Prostate gland (tissue), 2 donors: ENCODE measurements at regions not wholly inside any gene's neighbourhood (a gene's known extent, or its start where the extent isn't known, plus 50 kb on each side); places are given as distances from the start of the nearest gene placed in this dataset.
"Not testable (repeated sequence)": the region's sequence is repeated elsewhere in the genome, so short reads cannot be mapped to it uniquely, and the experiment has no call there.

Experiments used
- DNase-seq: peaks from one replicate; pipeline ENCODE4 v3.0.0-alpha.2; 2019; ENCODE audit warnings: low spot score
- H3K27ac ChIP-seq, 2 donors: fragments of 200-600 bp; sonication (generic); 2 replicates each; pipeline ENCODE4 v1.5.1; 2017 to 2019
- H3K27me3 ChIP-seq: fragments of 200-600 bp; sonication (generic); replicated peaks from 2 replicates; pipeline ENCODE4 v1.5.1; 2019; ENCODE audit not compliant: insufficient read depth
- H3K36me3 ChIP-seq, 2 donors: fragments of 200-600 bp; sonication (generic); 1 replicate in 1 of 2; 2 replicates in 1 of 2; pipeline versions ENCODE4 v1.5.1 to v1.8.1; 2017 to 2019
- H3K4me1 ChIP-seq: fragments of 200-600 bp; sonication (generic); replicated peaks from 2 replicates; pipeline ENCODE4 v1.5.1; 2019
- H3K4me3 ChIP-seq, 2 donors: fragments of 200-600 bp; sonication (generic); 2 replicates each; pipeline ENCODE4 v1.5.1; 2017 to 2019
- H3K9me3 ChIP-seq: fragments of 200-600 bp; sonication (generic); 2 replicates; pipeline ENCODE4 v1.5.1; 2017
- POLR2A ChIP-seq: fragments of 450-650 bp; IDR thresholded peaks from one replicate; pipeline ENCODE4 v1.6.1; 2016; ENCODE audit warnings: antibody characterized with exemption, mild to moderate bottlenecking
- POLR2AphosphoS5 ChIP-seq: sonication (generic); formaldehyde crosslinking; IDR thresholded peaks from one replicate; pipeline ENCODE4 v1.6.1; 2017; ENCODE audit warnings: antibody characterized with exemption
- WGBS: methylation state at CpG from one replicate; pipeline ENCODE4 v1.1.5; 2018; 5-methylcytosine and 5-hydroxymethylcytosine counted together
- intact Hi-C: fragments of 100-400 bp; cut with DNase I; formaldehyde crosslinking; loops from one replicate; pipeline ENCODE4 v1.14.2; 2022
- TF ChIP-seq, protein P1 (sequence below), 4 experiments: fragments of 200-600 bp in 2 of 4; fragments of 450-650 bp in 2 of 4; sonication (generic) in 2 of 4; IDR thresholded peaks; 1 replicate in 3 of 4; 2 replicates in 1 of 4; pipeline ENCODE4 v1.5.1; 2016 to 2019; ENCODE audit warnings: antibody characterized with exemption in 4 of 4, mild to moderate bottlenecking in 2 of 4, moderate library complexity in 2 of 4

DNA sequence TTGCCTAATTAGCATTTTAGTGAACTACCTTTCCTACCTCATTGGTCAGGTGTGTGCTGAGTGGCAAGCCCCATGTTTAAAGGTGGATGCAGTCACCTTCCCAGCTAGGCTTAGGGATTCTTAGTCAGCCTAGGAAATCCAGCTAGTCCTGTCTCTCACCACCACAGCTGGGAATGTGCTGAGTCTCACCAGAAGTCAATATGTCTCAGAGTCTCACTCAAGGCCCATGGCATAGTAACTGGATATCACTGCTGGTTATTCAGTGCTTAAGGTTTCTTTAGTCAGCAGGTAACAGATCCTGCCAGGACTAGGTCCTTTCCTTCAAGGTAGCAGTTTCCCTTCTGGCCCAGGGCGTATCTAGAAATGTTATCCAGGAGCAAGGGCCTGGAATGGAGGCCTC is 136.5 kb downstream of the COX18 start:
- Histone ChIP-seq H3K27ac (no peak overlapping the region), H3K4me1 (no peaks in the 10 kb centered on the region), H3K27me3 (no peaks in the 10 kb centered on the region), H3K4me3 (no peak overlapping the region), H3K36me3 (no peaks in the 10 kb centered on the region), H3K9me3 (no peaks in the 10 kb centered on the region)
- DNase-seq, result no peak
- TF ChIP-seq, protein P1, sequence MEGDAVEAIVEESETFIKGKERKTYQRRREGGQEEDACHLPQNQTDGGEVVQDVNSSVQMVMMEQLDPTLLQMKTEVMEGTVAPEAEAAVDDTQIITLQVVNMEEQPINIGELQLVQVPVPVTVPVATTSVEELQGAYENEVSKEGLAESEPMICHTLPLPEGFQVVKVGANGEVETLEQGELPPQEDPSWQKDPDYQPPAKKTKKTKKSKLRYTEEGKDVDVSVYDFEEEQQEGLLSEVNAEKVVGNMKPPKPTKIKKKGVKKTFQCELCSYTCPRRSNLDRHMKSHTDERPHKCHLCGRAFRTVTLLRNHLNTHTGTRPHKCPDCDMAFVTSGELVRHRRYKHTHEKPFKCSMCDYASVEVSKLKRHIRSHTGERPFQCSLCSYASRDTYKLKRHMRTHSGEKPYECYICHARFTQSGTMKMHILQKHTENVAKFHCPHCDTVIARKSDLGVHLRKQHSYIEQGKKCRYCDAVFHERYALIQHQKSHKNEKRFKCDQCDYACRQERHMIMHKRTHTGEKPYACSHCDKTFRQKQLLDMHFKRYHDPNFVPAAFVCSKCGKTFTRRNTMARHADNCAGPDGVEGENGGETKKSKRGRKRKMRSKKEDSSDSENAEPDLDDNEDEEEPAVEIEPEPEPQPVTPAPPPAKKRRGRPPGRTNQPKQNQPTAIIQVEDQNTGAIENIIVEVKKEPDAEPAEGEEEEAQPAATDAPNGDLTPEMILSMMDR (IDR thresholded peaks at IDR 0.05), result no peak
- no peak for TF ChIP-seq POLR2A
- no peak for TF ChIP-seq POLR2AphosphoS5
- WGBS, result 91% methylated on average over 1 of the region's 1 CpG
- intact Hi-C loops, result no loop called here

GRCh38 chr4:72931346-72931745 is 138.2 kb downstream of the COX18 start:
- no peak for TF ChIP-seq POLR2A
- TF ChIP-seq, protein P1 (IDR thresholded peaks at IDR 0.05), result no peak
- TF ChIP-seq POLR2AphosphoS5, result no peak
- 97% methylated on average over 5 of the region's 5 CpGs for WGBS

GRCh38 chr4:72929596-72930274 is 139.8 kb downstream of the COX18 start:
- 80% methylated on average over 10 of the region's 10 CpGs for WGBS
- H3K27me3 ChIP-seq, H3K9me3 ChIP-seq, H3K4me1 ChIP-seq, H3K4me3 ChIP-seq, intact Hi-C loops, H3K27ac ChIP-seq, H3K36me3 ChIP-seq: not testable (repeated sequence)
- peak; percentile 35 for DNase-seq

More at GRCh38 chr4:72931346-72931745, 138.2 kb downstream of the COX18 start:
- H3K9me3 ChIP-seq, result no peaks in the 10 kb centered on the region
- intact Hi-C loops, result no loop called here
- no peak overlapping the region for H3K4me3 ChIP-seq
- no peaks in the 10 kb centered on the region for H3K27me3 ChIP-seq
- no peak overlapping the region for H3K27ac ChIP-seq
- H3K4me1 ChIP-seq, result no peaks in the 10 kb centered on the region
- H3K36me3 ChIP-seq, result no peaks in the 10 kb centered on the region
- DNase-seq, result no peak

GRCh38 chr4:72924814-72925213 is 144.7 kb downstream of the COX18 start:
- H3K9me3 ChIP-seq, result no peaks in the 10 kb centered on the region
- H3K27me3 ChIP-seq, result no peaks in the 10 kb centered on the region
- TF ChIP-seq, protein P1 (IDR thresholded peaks at IDR 0.05), result no peak
- no peak for TF ChIP-seq POLR2A
- TF ChIP-seq POLR2AphosphoS5, result no peak
- no peaks in the 10 kb centered on the region for H3K4me1 ChIP-seq
- 94% methylated on average over 2 of the region's 2 CpGs for WGBS
- no peak overlapping the region for H3K4me3 ChIP-seq
- no peak for DNase-seq
- intact Hi-C loops, result no loop called here
- no peaks in the 10 kb centered on the region for H3K36me3 ChIP-seq
- H3K27ac ChIP-seq, result no peak overlapping the region

DNA sequence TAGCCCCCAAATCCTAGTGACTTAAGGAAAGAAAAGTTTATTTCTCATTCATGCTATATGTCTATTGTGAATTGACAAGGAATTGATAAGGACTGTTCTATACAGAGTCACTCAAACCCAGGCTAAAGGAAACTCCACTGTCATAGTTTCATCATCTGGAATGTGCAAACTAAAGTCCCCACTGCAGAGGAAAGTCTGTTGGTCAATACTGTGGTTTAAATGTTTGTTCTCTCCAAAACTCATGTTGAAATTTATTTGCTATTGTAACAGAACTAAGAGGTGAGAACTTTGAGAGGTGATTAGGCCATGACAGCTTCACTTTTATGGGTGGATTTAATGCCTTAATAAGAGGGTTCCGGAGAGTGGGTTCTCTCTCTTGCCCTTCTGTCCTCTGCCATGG is 149.6 kb downstream of the COX18 start:
- intact Hi-C loops, result loop anchor here (10.0 kb wide), 1 partner anchor 605 kb away; no protein-coding TSS in a partner anchor
- no peak for TF ChIP-seq POLR2A
- no peak for TF ChIP-seq POLR2AphosphoS5

GRCh38 chr4:72919464-72919863 is 150.1 kb downstream of the COX18 start:
- DNase-seq, result no peak
- H3K9me3 ChIP-seq, result no peaks in the 10 kb centered on the region
- TF ChIP-seq POLR2A, result no peak
- no peak for TF ChIP-seq POLR2AphosphoS5
- TF ChIP-seq, protein P1 (IDR thresholded peaks at IDR 0.05), result no peak
- H3K27me3 ChIP-seq, result no peaks in the 10 kb centered on the region
- no peaks in the 10 kb centered on the region for H3K36me3 ChIP-seq
- 81% methylated on average over 3 of the region's 3 CpGs for WGBS
- no peak overlapping the region for H3K27ac ChIP-seq
- H3K4me1 ChIP-seq, result no peaks in the 10 kb centered on the region
- H3K4me3 ChIP-seq, result no peak overlapping the region
- intact Hi-C loops, result loop anchor here (10.0 kb wide), 1 partner anchor 605 kb away; no protein-coding TSS in a partner anchor

More for the DNA sequence above, 149.6 kb downstream of the COX18 start:
- no peak overlapping the region for H3K4me3 ChIP-seq
- no peaks in the 10 kb centered on the region for H3K4me1 ChIP-seq
- no peaks in the 10 kb centered on the region for H3K27me3 ChIP-seq
- no peaks in the 10 kb centered on the region for H3K9me3 ChIP-seq
- no peak for DNase-seq
- no peak overlapping the region for H3K27ac ChIP-seq
- 84% methylated on average over 1 of the region's 1 CpG for WGBS
- no peaks in the 10 kb centered on the region for H3K36me3 ChIP-seq
